Prostate gland (tissue), 2 donors: ENCODE measurements at regions not wholly inside any gene's neighbourhood (a gene's known extent, or its start where the extent isn't known, plus 50 kb on each side); places are given as distances from the start of the nearest gene placed in this dataset.

Source experiments
- DNase-seq: peaks from one replicate; pipeline ENCODE4 v3.0.0-alpha.2; 2019; ENCODE audit warnings: low spot score
- H3K27ac ChIP-seq, 2 donors: fragments of 200-600 bp; sonication (generic); 2 replicates each; pipeline ENCODE4 v1.5.1; 2017 to 2019
- H3K27me3 ChIP-seq: fragments of 200-600 bp; sonication (generic); replicated peaks from 2 replicates; pipeline ENCODE4 v1.5.1; 2019; ENCODE audit not compliant: insufficient read depth
- H3K36me3 ChIP-seq, 2 donors: fragments of 200-600 bp; sonication (generic); 1 replicate in 1 of 2; 2 replicates in 1 of 2; pipeline versions ENCODE4 v1.5.1 to v1.8.1; 2017 to 2019
- H3K4me1 ChIP-seq: fragments of 200-600 bp; sonication (generic); replicated peaks from 2 replicates; pipeline ENCODE4 v1.5.1; 2019
- H3K4me3 ChIP-seq, 2 donors: fragments of 200-600 bp; sonication (generic); 2 replicates each; pipeline ENCODE4 v1.5.1; 2017 to 2019
- H3K9me3 ChIP-seq: fragments of 200-600 bp; sonication (generic); 2 replicates; pipeline ENCODE4 v1.5.1; 2017
- POLR2A ChIP-seq: fragments of 450-650 bp; IDR thresholded peaks from one replicate; pipeline ENCODE4 v1.6.1; 2016; ENCODE audit warnings: antibody characterized with exemption, mild to moderate bottlenecking
- POLR2AphosphoS5 ChIP-seq: sonication (generic); formaldehyde crosslinking; IDR thresholded peaks from one replicate; pipeline ENCODE4 v1.6.1; 2017; ENCODE audit warnings: antibody characterized with exemption
- WGBS: methylation state at CpG from one replicate; pipeline ENCODE4 v1.1.5; 2018; 5-methylcytosine and 5-hydroxymethylcytosine counted together
- intact Hi-C: fragments of 100-400 bp; cut with DNase I; formaldehyde crosslinking; loops from one replicate; pipeline ENCODE4 v1.14.2; 2022
- TF ChIP-seq, protein P1 (sequence below), 4 experiments: fragments of 200-600 bp in 2 of 4; fragments of 450-650 bp in 2 of 4; sonication (generic) in 2 of 4; IDR thresholded peaks; 1 replicate in 3 of 4; 2 replicates in 1 of 4; pipeline ENCODE4 v1.5.1; 2016 to 2019; ENCODE audit warnings: antibody characterized with exemption in 4 of 4, mild to moderate bottlenecking in 2 of 4, moderate library complexity in 2 of 4

DNA sequence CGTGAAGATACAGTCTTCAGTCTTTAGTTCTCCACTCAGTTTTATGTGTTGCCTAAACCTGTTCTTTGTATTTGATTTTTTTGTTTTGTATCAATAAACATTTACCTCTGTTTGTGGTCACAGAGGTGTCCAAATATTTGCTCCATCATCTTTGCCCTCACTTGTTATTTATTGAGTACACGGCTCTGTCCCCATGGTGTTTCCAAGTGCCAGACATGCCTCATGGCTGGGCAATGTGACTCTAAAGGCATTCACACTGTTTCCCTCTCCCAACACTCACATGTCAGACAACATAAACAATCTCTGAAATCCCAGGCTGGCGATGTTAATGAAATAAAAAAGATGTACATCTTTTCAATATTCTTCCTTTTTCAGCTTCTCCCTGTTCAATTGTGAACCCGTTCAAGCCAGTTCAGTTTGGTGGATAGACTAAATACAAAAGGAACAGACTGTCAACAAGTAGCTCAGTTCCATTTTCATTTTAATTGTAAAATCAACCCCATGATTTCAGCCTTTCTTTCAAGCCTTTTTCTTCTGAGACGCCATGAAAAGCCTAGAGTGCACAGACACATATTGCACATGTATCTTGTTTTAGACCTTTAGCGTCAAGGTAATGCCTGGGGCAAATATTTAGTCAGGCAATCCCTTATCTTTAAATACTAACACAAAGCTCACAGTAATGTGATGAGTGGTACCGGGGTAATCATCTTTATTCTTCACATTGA lies 680.7 kb downstream of the GALC start:
- 52% methylated on average over 7 of the region's 7 CpGs for WGBS
- H3K27ac ChIP-seq: no peak overlapping the region
- TF ChIP-seq POLR2A (no peak), POLR2AphosphoS5 (peak; percentile 59)
- TF ChIP-seq, protein P1, sequence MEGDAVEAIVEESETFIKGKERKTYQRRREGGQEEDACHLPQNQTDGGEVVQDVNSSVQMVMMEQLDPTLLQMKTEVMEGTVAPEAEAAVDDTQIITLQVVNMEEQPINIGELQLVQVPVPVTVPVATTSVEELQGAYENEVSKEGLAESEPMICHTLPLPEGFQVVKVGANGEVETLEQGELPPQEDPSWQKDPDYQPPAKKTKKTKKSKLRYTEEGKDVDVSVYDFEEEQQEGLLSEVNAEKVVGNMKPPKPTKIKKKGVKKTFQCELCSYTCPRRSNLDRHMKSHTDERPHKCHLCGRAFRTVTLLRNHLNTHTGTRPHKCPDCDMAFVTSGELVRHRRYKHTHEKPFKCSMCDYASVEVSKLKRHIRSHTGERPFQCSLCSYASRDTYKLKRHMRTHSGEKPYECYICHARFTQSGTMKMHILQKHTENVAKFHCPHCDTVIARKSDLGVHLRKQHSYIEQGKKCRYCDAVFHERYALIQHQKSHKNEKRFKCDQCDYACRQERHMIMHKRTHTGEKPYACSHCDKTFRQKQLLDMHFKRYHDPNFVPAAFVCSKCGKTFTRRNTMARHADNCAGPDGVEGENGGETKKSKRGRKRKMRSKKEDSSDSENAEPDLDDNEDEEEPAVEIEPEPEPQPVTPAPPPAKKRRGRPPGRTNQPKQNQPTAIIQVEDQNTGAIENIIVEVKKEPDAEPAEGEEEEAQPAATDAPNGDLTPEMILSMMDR (IDR thresholded peaks at IDR 0.05): no peak
- intact Hi-C loops: no loop called here
- H3K9me3 ChIP-seq: no peaks in the 10 kb centered on the region
- no peaks in the 10 kb centered on the region for H3K36me3 ChIP-seq
- H3K27me3 ChIP-seq: no peaks in the 10 kb centered on the region
- peak; percentile 29 for DNase-seq
- no peaks in the 10 kb centered on the region for H3K4me1 ChIP-seq
- H3K4me3 ChIP-seq: no peak overlapping the region

DNA sequence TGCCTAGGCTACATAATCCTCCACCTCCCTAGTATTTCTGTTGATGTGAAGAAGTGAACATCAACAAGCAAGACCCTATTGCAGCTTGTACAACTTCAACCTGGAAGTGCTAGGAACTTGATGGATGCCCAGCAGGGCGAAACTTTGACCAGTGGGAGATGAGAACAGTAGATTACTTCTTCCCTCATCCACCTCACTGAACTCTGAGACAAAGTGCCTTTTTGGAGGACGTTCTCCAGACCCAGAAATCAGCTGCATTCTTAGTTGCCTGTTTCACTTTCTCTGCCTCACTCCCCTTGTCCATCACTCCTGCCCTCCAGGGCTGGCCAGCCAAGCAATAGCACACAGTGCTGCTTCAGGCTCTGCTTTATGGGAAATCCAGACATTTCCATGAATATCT lies 683.4 kb downstream of the GALC start:
- TF ChIP-seq, protein P1 (IDR thresholded peaks at IDR 0.05): no peak
- no peak for TF ChIP-seq POLR2AphosphoS5
- no peak for TF ChIP-seq POLR2A
- Histone ChIP-seq H3K27ac (no peak overlapping the region), H3K27me3 (no peaks in the 10 kb centered on the region), H3K9me3 (no peaks in the 10 kb centered on the region), H3K4me1 (no peaks in the 10 kb centered on the region), H3K4me3 (no peak overlapping the region), H3K36me3 (no peaks in the 10 kb centered on the region)
- intact Hi-C loops: no loop called here
- WGBS: 66% methylated on average over 2 of the region's 2 CpGs
- DNase-seq: no peak

DNA sequence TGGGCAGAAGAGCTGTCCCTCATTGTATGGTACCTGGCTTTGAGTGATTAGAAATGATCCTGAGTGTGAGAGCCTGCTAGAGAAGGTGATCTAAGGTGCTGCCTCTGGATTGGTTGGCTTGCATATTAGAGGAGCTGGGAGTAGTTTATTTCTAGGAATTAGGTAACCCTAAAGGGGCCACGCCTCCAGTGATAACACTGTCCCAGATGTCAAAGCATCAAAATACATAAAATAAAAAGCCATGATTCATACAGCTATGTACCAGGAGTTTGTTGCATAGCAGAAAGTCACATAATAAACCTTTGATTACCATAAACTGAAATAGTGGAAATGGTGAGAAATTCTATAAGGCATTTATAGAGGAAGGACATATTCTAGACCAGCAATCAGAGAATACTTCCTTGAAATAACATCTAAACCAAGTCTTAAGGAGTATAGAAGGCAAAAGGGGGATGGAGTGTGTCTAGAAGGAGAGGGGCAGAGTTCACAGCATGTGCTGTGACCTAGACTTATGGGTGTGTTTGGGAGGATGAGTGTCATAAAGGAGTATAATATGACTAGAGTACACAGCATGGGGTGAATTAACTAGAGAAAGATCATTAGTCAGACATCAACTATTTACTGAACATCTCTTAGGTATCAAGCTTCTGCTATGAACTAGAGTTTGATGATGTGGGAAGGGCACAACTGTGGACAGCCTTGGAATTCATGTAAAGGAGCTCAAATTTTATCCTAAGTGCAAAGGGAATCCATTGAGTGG lies 686.4 kb downstream of the GALC start:
- 83% methylated on average over 1 of the region's 1 CpG for WGBS
- H3K4me3 ChIP-seq: no peak overlapping the region
- intact Hi-C loops: no loop called here
- DNase-seq: no peak
- H3K9me3 ChIP-seq: no peaks in the 10 kb centered on the region
- TF ChIP-seq POLR2AphosphoS5 (no peak), POLR2A (no peak)
- TF ChIP-seq, protein P1 (IDR thresholded peaks at IDR 0.05): no peak
- no peaks in the 10 kb centered on the region for H3K27me3 ChIP-seq
- no peaks in the 10 kb centered on the region for H3K4me1 ChIP-seq
- H3K36me3 ChIP-seq: no peaks in the 10 kb centered on the region
- no peak overlapping the region for H3K27ac ChIP-seq

DNA sequence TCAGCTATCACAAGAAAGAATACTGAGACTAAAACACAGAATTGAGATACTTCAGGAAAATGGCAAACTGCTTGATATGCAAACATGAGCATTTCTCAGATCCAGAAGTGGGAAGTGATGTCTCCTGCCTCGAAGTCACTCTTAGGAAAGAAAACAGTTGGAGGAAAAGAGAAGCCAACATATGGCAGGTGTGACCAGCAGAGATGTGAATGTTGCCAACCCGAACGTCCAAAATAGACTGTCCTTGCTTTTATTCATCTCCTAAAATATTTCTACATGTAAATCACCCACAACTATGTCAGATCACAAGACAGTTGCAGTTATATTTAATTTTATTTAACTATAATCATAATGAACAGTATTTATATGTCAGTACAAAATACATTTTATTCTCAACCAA lies 687.6 kb downstream of the GALC start:
- DNase-seq: no peak
- H3K4me3 ChIP-seq: no peak overlapping the region
- no peaks in the 10 kb centered on the region for H3K36me3 ChIP-seq
- H3K27ac ChIP-seq: no peak overlapping the region
- H3K4me1 ChIP-seq: no peaks in the 10 kb centered on the region
- H3K9me3 ChIP-seq: no peaks in the 10 kb centered on the region
- intact Hi-C loops: no loop called here
- TF ChIP-seq POLR2AphosphoS5 (no peak), POLR2A (no peak)
- TF ChIP-seq, protein P1 (IDR thresholded peaks at IDR 0.05): no peak
- 64% methylated on average over 3 of the region's 3 CpGs for WGBS
- H3K27me3 ChIP-seq: no peaks in the 10 kb centered on the region

DNA sequence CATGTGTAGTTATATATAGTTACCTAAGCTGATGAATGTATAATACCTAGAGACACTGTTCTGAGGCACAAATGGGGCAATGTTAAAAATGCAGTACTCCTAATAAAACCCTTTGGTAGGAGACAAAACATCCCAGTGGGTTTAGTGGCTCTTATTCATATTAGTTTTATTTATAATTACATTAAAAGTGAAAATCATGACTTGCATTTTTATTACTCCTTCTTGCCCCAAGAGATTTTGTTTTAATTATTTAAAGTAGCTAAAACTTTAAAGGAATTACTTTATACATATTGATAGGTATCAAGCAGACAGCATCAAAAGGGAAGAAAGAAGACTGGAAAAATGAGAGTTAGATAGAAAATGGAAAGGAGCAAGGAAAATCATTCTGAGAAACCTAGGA lies 688.6 kb downstream of the GALC start:
- Histone ChIP-seq H3K9me3 (no peaks in the 10 kb centered on the region), H3K4me1 (no peaks in the 10 kb centered on the region), H3K36me3 (no peaks in the 10 kb centered on the region), H3K27me3 (no peaks in the 10 kb centered on the region), H3K27ac (no peak overlapping the region), H3K4me3 (no peak overlapping the region)
- intact Hi-C loops: no loop called here
- TF ChIP-seq POLR2AphosphoS5 (no peak), POLR2A (no peak)
- TF ChIP-seq, protein P1 (IDR thresholded peaks at IDR 0.05): no peak
- no peak for DNase-seq
